ENCODE measurements at regions not wholly inside any gene's neighbourhood (a gene's known extent, or its start where the extent isn't known, plus 50 kb on each side); places are given as distances from the start of the nearest gene placed in this dataset.

GRCh38 chr6:140811642-140812041 is 1321.1 kb upstream of the GJE1 start:
- H3K4me3 ChIP-seq = no peak overlapping the region
- no peaks in the 10 kb centered on the region for H3K4me1 ChIP-seq (replicated peaks)
- no peaks in the 10 kb centered on the region for H3K9me3 ChIP-seq
- no peaks in the 10 kb centered on the region for H3K36me3 ChIP-seq
- H3K27me3 ChIP-seq (replicated peaks; ENCODE audit: insufficient read depth) = no peaks in the 10 kb centered on the region
- intact Hi-C loops (cut with DNase I) = no loop called here
- no peak for DNase-seq (ENCODE audit: low spot score)
- TF ChIP-seq POLR2A (IDR thresholded peaks at IDR 0.05) = no peak
- no peak for TF ChIP-seq POLR2AphosphoS5 (IDR thresholded peaks at IDR 0.05)
- no peak for TF ChIP-seq CTCF (IDR thresholded peaks at IDR 0.05)
- 91% methylated on average over 4 of the region's 4 CpGs for WGBS
- no peak overlapping the region for H3K27ac ChIP-seq

- no peak for DNase-seq (ENCODE audit: low spot score)
- Histone ChIP-seq H3K36me3 (no peaks in the 10 kb centered on the region), H3K4me3 (no peak overlapping the region), H3K27ac (no peak overlapping the region), H3K9me3 (no peaks in the 10 kb centered on the region), H3K27me3 (replicated peaks; ENCODE audit: insufficient read depth) (no peaks in the 10 kb centered on the region), H3K4me1 (replicated peaks) (no peaks in the 10 kb centered on the region)
- TF ChIP-seq POLR2A (IDR thresholded peaks at IDR 0.05) (no peak), CTCF (IDR thresholded peaks at IDR 0.05) (no peak), POLR2AphosphoS5 (IDR thresholded peaks at IDR 0.05) (no peak)
- WGBS = 89% methylated on average over 3 of the region's 3 CpGs
- intact Hi-C loops (cut with DNase I) = no loop called here
These were observed 1323.0 kb upstream of the GJE1 start for GRCh38 chr6:140809694-140810101.

- Histone ChIP-seq H3K27me3 (replicated peaks; ENCODE audit: insufficient read depth) (no peaks in the 10 kb centered on the region), H3K27ac (no peak overlapping the region), H3K9me3 (no peaks in the 10 kb centered on the region), H3K4me3 (no peak overlapping the region), H3K36me3 (no peaks in the 10 kb centered on the region), H3K4me1 (replicated peaks) (no peaks in the 10 kb centered on the region)
- WGBS = 83% methylated on average over 1 of the region's 1 CpG
- no peak for DNase-seq (ENCODE audit: low spot score)
- intact Hi-C loops (cut with DNase I) = no loop called here
- no peak for TF ChIP-seq CTCF (IDR thresholded peaks at IDR 0.05)
- TF ChIP-seq POLR2AphosphoS5 (IDR thresholded peaks at IDR 0.05) = no peak
- TF ChIP-seq POLR2A (IDR thresholded peaks at IDR 0.05) = no peak
These were observed 1326.3 kb upstream of the GJE1 start for GRCh38 chr6:140806431-140806830.

GRCh38 chr6:140794544-140794943 is 1338.2 kb upstream of the GJE1 start:
- Histone ChIP-seq H3K36me3 (no peaks in the 10 kb centered on the region), H3K4me1 (replicated peaks) (no peaks in the 10 kb centered on the region), H3K4me3 (no peak overlapping the region), H3K27me3 (replicated peaks; ENCODE audit: insufficient read depth) (no peaks in the 10 kb centered on the region), H3K27ac (no peak overlapping the region), H3K9me3 (no peaks in the 10 kb centered on the region)
- TF ChIP-seq CTCF (IDR thresholded peaks at IDR 0.05) = no peak
- no peak for TF ChIP-seq POLR2A (IDR thresholded peaks at IDR 0.05)
- no peak for TF ChIP-seq POLR2AphosphoS5 (IDR thresholded peaks at IDR 0.05)
- intact Hi-C loops (cut with DNase I) = no loop called here
- DNase-seq (ENCODE audit: low spot score) = no peak

GRCh38 chr6:140790109-140790508 is 1342.6 kb upstream of the GJE1 start:
- TF ChIP-seq POLR2AphosphoS5 (IDR thresholded peaks at IDR 0.05) = no peak
- TF ChIP-seq CTCF (IDR thresholded peaks at IDR 0.05) = no peak
- intact Hi-C loops (cut with DNase I) = no loop called here
- Histone ChIP-seq H3K4me3 (no peak overlapping the region), H3K4me1 (replicated peaks) (no peaks in the 10 kb centered on the region), H3K36me3 (no peaks in the 10 kb centered on the region), H3K27ac (no peak overlapping the region), H3K9me3 (no peaks in the 10 kb centered on the region), H3K27me3 (replicated peaks; ENCODE audit: insufficient read depth) (no peaks in the 10 kb centered on the region)
- no peak for DNase-seq (ENCODE audit: low spot score)
- WGBS = 91% methylated on average over 5 of the region's 5 CpGs
